ENCODE measurements at regions not wholly inside any gene's neighbourhood (a gene's known extent, or its start where the extent isn't known, plus 50 kb on each side); places are given as distances from the start of the nearest gene placed in this dataset.
"Not testable (repeated sequence)": the region's sequence is repeated elsewhere in the genome, so short reads cannot be mapped to it uniquely, and the experiment has no call there.

- peak in 1 of 3 donors; percentile 44 for DNase-seq
Observed at GRCh38 chr10:20406281-20407104, 490.6 kb downstream of the NEBL start.

- DNase-seq: no peak
Observed at GRCh38 chr10:20405761-20406160, 491.4 kb downstream of the NEBL start.

GRCh38 chr10:20405050-20405449 is 492.1 kb downstream of the NEBL start:
- DNase-seq: no peak

GRCh38 chr10:20399772-20400171 is 497.3 kb downstream of the NEBL start:
- DNase-seq: no peak

- peak in 1 of 3 donors; percentile 56 for DNase-seq
Observed at GRCh38 chr10:20396701-20397100, 500.4 kb downstream of the NEBL start.

GRCh38 chr10:20396205-20396604 is 500.9 kb downstream of the NEBL start:
- peak in 2 of 3 donors; percentile 45 for DNase-seq

GRCh38 chr10:20391629-20392028 is 505.5 kb downstream of the NEBL start:
- DNase-seq: no peak

GRCh38 chr10:20381761-20382160 is 515.4 kb downstream of the NEBL start:
- DNase-seq: no peak

- DNase-seq: no peak
Observed at GRCh38 chr10:20380401-20380800, 516.7 kb downstream of the NEBL start.

- no peak for DNase-seq
Observed at GRCh38 chr10:20372748-20373147, 524.4 kb downstream of the NEBL start.

- DNase-seq: not testable (repeated sequence)
Observed at GRCh38 chr10:20370977-20371533, 526.1 kb downstream of the NEBL start.

GRCh38 chr10:20369863-20370736 is 527.0 kb downstream of the NEBL start:
- no peak for DNase-seq

- no peak for DNase-seq
Observed at GRCh38 chr10:20363684-20364083, 533.4 kb downstream of the NEBL start.

GRCh38 chr10:20355915-20356314 is 539.7 kb downstream of the PLXDC2 start:
- no peak for DNase-seq

- DNase-seq: no peak
Observed at GRCh38 chr10:20355011-20355410, 538.8 kb downstream of the PLXDC2 start.

GRCh38 chr10:20354166-20354565 is 537.9 kb downstream of the PLXDC2 start:
- DNase-seq: peak in 2 of 3 donors; percentile 30 to 44

- DNase-seq: no peak
Observed at GRCh38 chr10:20350509-20350908, 534.3 kb downstream of the PLXDC2 start.

- DNase-seq: peak in 2 of 3 donors; percentile 27 to 36
Observed at GRCh38 chr10:20343036-20343435, 526.8 kb downstream of the PLXDC2 start.
